Stomach (tissue), 8 donors: ENCODE measurements at regions not wholly inside any gene's neighbourhood (a gene's known extent, or its start where the extent isn't known, plus 50 kb on each side); places are given as distances from the start of the nearest gene placed in this dataset.

Source experiments
- DNase-seq, 2 donors: peaks; one replicate each; pipeline versions ENCODE4 v3.0.0 to v3.0.0-alpha.2; 2013 to 2019
- H3K27ac ChIP-seq, 5 donors: fragments of 200-600 bp in 4 of 5; sonication (generic) in 4 of 5; one replicate each; pipeline ENCODE4 v1.5.1; 2013 to 2019; ENCODE audit warnings: mild to moderate bottlenecking in 1 of 5, moderate library complexity in 1 of 5
- H3K27me3 ChIP-seq, 3 donors: fragments of 200-600 bp; sonication (generic); one replicate each; pipeline ENCODE4 v1.5.1; 2017 to 2019; ENCODE audit warnings: mixed run types in 1 of 3
- H3K36me3 ChIP-seq, 4 donors: fragments of 200-600 bp; sonication (generic); 1 replicate in 3 of 4; 2 replicates in 1 of 4; pipeline ENCODE4 v1.5.1; 2016 to 2019
- H3K4me1 ChIP-seq, 4 donors: fragments of 200-600 bp; sonication (generic); one replicate each; pipeline ENCODE4 v1.5.1; 2016 to 2019
- H3K4me3 ChIP-seq, 4 donors: fragments of 200-600 bp; sonication (generic) in 3 of 4; one replicate each; pipeline ENCODE4 v1.5.1; 2016 to 2019; ENCODE audit warnings: mild to moderate bottlenecking in 1 of 4
- H3K9me3 ChIP-seq, 4 donors: fragments of 200-600 bp; sonication (generic); one replicate each; pipeline ENCODE4 v1.5.1; 2016 to 2019
- EP300 ChIP-seq: sonication (generic); formaldehyde crosslinking; IDR thresholded peaks from one replicate; pipeline ENCODE4 v1.6.1; 2017; ENCODE audit warnings: antibody characterized with exemption
- POLR2A ChIP-seq, 4 donors: fragments of 450-650 bp; IDR thresholded peaks; one replicate each; pipeline ENCODE4 v1.6.1; 2016; ENCODE audit warnings: antibody characterized with exemption in 4 of 4, control low read depth in 2 of 4, mild to moderate bottlenecking in 1 of 4, moderate library complexity in 1 of 4
- POLR2AphosphoS5 ChIP-seq, 3 donors: sonication (generic); formaldehyde crosslinking; IDR thresholded peaks; one replicate each; pipeline ENCODE4 v1.6.1; 2016; ENCODE audit warnings: antibody characterized with exemption in 3 of 3
- WGBS, 5 donors: extraction: QIAGEN DNeasy Blood & Tissue Kit in 3 of 5; methylation state at CpG; one replicate each; pipeline versions ENCODE4 v1.1.5 to v1.1.7; 2013 to 2018; 5-methylcytosine and 5-hydroxymethylcytosine counted together
- intact Hi-C: fragments of 100-400 bp; cut with DNase I; formaldehyde crosslinking; loops from one replicate; pipeline ENCODE4 v1.15.1; 2023; ENCODE audit warnings: low total_unique reads
- TF ChIP-seq, protein P1 (sequence below), 7 experiments: fragments of 450-650 bp in 4 of 7; fragments of 200-600 bp in 3 of 7; sonication (generic) in 3 of 7; IDR thresholded peaks; one replicate each; pipeline ENCODE4 v1.5.1; 2016 to 2019; ENCODE audit warnings: antibody characterized with exemption in 7 of 7, control low read depth in 2 of 7, mild to moderate bottlenecking in 1 of 7
- donor health status: healthy with polysubstance abuse.
- donor health status: Bipolar disorder and iron deficiency.
- donor health status: healthy.

GRCh38 chr5:5721881-5722280, 299.4 kb downstream of the ICE1 start:
- Histone ChIP-seq H3K4me1 (no peaks in the 10 kb centered on the region), H3K9me3 (no peaks in the 10 kb centered on the region), H3K27me3 (no peaks in the 10 kb centered on the region), H3K36me3 (no peaks in the 10 kb centered on the region), H3K4me3 (no peak overlapping the region), H3K27ac (no peak overlapping the region)
- intact Hi-C loops, result no loop called here
- TF ChIP-seq POLR2AphosphoS5 (IDR thresholded peaks at IDR 0.05), result no peak
- no peak for TF ChIP-seq POLR2A (IDR thresholded peaks at IDR 0.05)
- TF ChIP-seq, protein P1, sequence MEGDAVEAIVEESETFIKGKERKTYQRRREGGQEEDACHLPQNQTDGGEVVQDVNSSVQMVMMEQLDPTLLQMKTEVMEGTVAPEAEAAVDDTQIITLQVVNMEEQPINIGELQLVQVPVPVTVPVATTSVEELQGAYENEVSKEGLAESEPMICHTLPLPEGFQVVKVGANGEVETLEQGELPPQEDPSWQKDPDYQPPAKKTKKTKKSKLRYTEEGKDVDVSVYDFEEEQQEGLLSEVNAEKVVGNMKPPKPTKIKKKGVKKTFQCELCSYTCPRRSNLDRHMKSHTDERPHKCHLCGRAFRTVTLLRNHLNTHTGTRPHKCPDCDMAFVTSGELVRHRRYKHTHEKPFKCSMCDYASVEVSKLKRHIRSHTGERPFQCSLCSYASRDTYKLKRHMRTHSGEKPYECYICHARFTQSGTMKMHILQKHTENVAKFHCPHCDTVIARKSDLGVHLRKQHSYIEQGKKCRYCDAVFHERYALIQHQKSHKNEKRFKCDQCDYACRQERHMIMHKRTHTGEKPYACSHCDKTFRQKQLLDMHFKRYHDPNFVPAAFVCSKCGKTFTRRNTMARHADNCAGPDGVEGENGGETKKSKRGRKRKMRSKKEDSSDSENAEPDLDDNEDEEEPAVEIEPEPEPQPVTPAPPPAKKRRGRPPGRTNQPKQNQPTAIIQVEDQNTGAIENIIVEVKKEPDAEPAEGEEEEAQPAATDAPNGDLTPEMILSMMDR (IDR thresholded peaks at IDR 0.05), result no peak
- no peak for TF ChIP-seq EP300
- 55 to 88% (median 77%) methylated on average over 3 of the region's 3 CpGs for WGBS, 5 donors
- no peak for DNase-seq

DNA sequence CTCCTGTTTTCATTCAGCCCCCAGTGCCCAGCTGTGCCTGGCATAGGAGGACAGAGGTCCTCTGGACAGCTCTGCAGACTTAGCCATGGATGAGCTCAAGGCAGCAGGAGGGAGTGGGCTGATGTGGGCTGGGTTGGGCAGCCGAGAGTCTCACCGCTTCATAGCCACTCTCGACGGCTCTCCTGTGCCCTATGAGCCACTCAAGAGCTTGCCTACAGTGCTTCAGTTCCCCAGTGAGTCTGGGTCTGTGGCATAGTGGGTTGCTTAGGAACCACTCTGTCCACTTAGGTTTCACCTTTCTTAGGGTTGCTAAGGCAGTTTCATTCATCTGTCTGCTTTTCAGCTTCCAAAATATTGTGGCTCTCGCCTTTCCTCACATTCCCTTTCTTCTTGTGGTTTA, 296.8 kb downstream of the ICE1 start:
- H3K27ac ChIP-seq, result no peak overlapping the region
- DNase-seq, result no peak
- H3K9me3 ChIP-seq, result no peaks in the 10 kb centered on the region
- no peaks in the 10 kb centered on the region for H3K27me3 ChIP-seq
- TF ChIP-seq EP300, result no peak
- TF ChIP-seq, protein P1 (IDR thresholded peaks at IDR 0.05), result no peak
- TF ChIP-seq POLR2A (IDR thresholded peaks at IDR 0.05), result no peak
- no peak for TF ChIP-seq POLR2AphosphoS5 (IDR thresholded peaks at IDR 0.05)
- intact Hi-C loops, result no loop called here
- H3K4me3 ChIP-seq, result no peak overlapping the region
- H3K4me1 ChIP-seq, result no peaks in the 10 kb centered on the region
- no peaks in the 10 kb centered on the region for H3K36me3 ChIP-seq
- 55 to 81% (median 77%) methylated on average over 5 of the region's 5 CpGs for WGBS, 5 donors

DNA sequence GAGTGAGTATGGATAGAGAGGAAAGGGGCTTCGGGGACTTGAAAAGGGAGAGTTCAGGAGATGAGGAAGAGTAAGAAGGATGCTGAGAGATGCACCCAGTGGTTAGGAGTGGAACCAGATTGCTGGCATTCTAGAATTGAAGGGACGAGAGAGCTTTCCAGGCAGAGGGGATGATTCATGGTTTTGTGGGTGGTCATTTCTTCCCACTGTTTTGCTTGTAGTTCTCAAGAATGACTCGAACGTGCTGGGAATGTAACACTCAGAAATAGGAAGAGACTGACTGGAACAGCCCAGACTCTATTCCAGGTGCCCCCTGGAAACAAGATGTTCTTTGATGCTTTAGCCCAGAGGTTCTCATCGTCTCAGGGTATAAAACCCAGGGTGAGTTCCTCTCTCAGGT, 294.2 kb downstream of the ICE1 start:
- Histone ChIP-seq H3K27ac (no peak overlapping the region), H3K27me3 (no peaks in the 10 kb centered on the region), H3K4me3 (no peak overlapping the region), H3K4me1 (peaks cover 0 to under 1% (median 0%) of the 10 kb centered on the region in 4 donors), H3K9me3 (no peaks in the 10 kb centered on the region), H3K36me3 (no peaks in the 10 kb centered on the region)
- no peak for TF ChIP-seq POLR2AphosphoS5 (IDR thresholded peaks at IDR 0.05)
- TF ChIP-seq, protein P1 (IDR thresholded peaks at IDR 0.05), result no peak
- TF ChIP-seq POLR2A (IDR thresholded peaks at IDR 0.05), result no peak
- no peak for TF ChIP-seq EP300
- WGBS, 5 donors, result 74 to 79% (median 77%) methylated on average over 5 of the region's 5 CpGs
- DNase-seq, result no peak
- intact Hi-C loops, result no loop called here

- H3K27me3 ChIP-seq, result no peaks in the 10 kb centered on the region
- TF ChIP-seq POLR2AphosphoS5 (IDR thresholded peaks at IDR 0.05) (no peak), EP300 (no peak), POLR2A (IDR thresholded peaks at IDR 0.05) (no peak)
- TF ChIP-seq, protein P1 (IDR thresholded peaks at IDR 0.05), result no peak
- H3K27ac ChIP-seq, result no peak overlapping the region
- no peaks in the 10 kb centered on the region for H3K36me3 ChIP-seq
- no peaks in the 10 kb centered on the region for H3K9me3 ChIP-seq
- H3K4me3 ChIP-seq, result no peak overlapping the region
- no peak for DNase-seq
- intact Hi-C loops, result no loop called here
- peaks cover 0 to 14% (median 0%) of the 10 kb centered on the region in 4 donors for H3K4me1 ChIP-seq
- WGBS, 5 donors, result 30 to 48% (median 35%) methylated on average over 1 of the region's 1 CpG
Measured at GRCh38 chr5:5711592-5711991, 289.1 kb downstream of the ICE1 start.
